Fibroblast of skin of scalp (primary cell): ENCODE measurements at regions not wholly inside any gene's neighbourhood (a gene's known extent, or its start where the extent isn't known, plus 50 kb on each side); places are given as distances from the start of the nearest gene placed in this dataset.

ENCODE experiments used
- DNase-seq: peaks from one replicate; pipeline ENCODE4 v3.0.0-alpha.2; 2013

GRCh38 chr9:115999498-115999897 is 154.1 kb upstream of the PAPPA start:
- peak; percentile 51 for DNase-seq

DNA sequence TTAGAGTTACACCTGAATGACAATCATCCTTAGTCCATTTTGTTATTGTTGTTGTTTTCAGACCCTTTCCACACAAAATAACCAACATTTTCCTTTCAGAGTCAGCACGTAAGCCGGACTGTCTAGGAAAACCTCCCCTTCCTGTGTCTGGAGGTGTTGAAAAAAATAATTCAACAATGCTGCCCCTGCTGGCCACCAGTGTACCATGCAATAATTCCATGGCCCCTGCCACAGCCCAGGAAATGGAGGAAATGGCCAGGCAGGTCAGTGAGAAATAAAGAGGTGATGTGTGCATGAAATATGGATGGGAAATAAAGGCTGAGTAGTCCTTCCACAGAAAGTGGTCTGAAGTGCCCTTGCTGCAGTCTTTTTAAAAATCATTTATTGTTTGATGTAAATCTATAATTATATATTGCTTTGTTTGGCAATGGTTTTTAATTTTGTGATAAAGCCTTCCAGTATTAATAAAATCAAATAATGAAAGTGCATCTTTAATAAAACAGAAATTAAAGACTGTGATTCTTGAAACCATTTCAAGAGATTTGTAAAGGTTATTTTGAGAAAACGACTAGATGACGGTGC is 152.8 kb upstream of the PAPPA start:
- DNase-seq = no peak

DNA sequence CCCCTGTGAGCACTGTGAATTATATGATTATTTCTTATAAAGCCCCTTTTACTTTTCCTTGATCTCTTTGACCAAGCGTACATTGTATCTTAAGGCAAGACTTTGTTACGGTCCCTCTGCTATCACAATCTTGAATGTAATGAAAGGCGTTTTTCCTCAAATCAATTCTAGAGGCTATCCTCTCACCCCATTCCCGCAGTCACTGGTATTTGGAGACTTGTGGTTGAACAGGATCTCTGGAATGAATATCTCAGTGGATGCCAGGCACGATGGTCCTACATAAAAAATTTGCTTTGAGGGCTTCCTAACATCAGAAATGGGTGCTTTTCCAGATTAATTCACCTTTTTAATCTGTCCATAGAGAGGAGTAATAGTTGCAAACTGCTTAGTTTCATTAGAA is 151.4 kb upstream of the PAPPA start:
- peak; percentile 40 for DNase-seq

DNA sequence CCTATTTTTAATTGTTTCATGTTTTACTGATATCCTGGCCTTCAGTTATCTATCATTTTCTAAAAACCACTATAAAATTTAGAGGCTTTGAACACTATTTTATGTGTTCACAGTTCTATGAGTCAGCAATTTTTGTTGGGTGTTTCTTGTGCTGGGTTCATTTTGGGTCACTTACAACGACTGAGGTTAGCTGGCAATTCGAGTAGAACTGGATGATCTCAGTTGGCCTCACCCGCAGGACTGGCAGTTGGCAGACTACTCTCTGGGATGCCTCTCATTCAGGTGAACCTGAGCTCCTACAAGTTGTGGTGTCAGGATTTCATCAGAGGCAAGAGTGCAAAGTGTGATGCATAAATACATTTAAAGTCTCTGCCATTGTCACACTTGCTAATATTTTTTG is 151.0 kb upstream of the PAPPA start:
- peak; percentile 27 for DNase-seq

GRCh38 chr9:116003397-116003796 is 150.2 kb upstream of the PAPPA start:
- no peak for DNase-seq

DNA sequence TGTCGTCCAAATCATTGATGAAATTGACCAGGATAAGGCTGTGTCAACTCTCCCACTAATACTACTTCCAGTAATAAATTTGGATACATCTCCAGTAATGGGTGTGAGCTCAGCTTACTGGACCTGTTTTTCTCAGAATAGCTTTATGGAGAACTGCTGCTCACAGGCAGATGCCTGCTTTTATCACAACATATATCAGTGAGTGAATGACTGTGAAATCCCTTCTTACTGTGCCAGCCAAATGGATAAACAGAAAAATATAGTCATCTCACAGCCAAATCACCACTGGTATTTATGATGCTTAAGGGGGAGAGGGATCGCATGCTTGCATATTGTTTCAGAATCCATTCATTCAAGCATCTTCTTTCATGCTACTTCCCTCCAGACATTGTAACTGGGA is 148.4 kb upstream of the PAPPA start:
- DNase-seq = no peak

GRCh38 chr9:116007824-116008223 is 145.8 kb upstream of the PAPPA start:
- DNase-seq = no peak

DNA sequence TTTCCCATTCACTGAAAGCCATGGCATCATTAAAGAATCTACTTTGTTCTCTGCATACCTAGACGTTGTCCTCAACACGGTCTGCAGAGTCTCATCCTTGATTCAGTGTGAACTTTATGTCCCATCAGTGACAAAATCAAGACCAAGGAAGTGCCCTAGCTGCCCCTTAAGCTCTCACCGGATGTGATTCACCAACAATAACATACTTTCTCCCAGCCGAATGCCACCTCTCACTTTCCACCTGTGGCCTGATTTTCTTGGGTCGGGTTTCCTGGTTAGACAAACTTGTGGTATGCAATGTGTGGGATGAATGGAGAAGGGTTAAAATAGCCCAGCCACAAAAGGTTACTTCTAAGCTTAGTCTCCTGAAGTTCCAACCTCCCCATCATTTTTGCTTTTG is 145.3 kb upstream of the PAPPA start:
- DNase-seq = no peak

- no peak for DNase-seq
Observed at GRCh38 chr9:116009420-116009819, 144.2 kb upstream of the PAPPA start.

DNA sequence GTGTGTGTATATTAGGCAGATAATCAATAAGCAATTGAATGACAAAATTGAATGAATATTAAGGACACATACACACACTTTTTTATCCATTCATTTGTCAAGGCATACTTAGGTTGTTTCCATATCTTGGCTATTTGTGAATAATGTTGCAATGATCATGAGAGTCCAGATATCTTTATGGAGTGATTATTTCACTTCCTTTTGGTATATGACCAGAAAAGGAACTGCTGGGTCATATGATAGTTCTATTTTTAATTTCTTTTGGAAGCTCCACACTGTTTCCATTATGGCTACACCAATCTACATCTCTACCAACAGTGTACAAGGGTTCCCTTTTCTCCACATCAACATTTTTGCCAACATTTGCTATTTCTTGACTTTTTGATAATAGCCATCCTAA is 137.7 kb upstream of the PAPPA start:
- DNase-seq = no peak

- peak; percentile 27 for DNase-seq
Observed at GRCh38 chr9:116020146-116020545, 133.4 kb upstream of the PAPPA start.

GRCh38 chr9:116020801-116021200 is 132.8 kb upstream of the PAPPA start:
- no peak for DNase-seq

DNA sequence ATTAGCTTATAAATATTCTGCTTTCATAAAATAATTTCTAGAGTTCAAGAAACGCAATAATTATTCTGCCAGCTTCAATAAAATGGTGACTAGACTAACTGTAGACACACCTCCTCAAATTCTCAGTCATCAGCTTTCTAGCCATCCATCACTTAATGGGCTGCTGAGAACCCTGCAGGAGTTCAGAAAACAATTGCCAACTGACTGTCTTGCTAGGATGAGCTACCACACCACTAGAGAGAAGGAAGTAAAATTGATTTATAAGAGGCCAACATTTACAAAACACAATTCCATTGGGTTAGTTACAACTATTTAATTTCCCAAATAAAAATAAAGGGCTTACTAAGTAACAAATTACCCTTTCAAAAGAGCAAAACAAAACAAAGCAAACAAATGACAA is 126.5 kb upstream of the PAPPA start:
- DNase-seq = peak; percentile 71

- DNase-seq = peak; percentile 93
Observed at GRCh38 chr9:116027511-116027910, 126.1 kb upstream of the PAPPA start.

- peak; percentile 61 for DNase-seq
Observed at GRCh38 chr9:116027951-116028350, 125.6 kb upstream of the PAPPA start.

DNA sequence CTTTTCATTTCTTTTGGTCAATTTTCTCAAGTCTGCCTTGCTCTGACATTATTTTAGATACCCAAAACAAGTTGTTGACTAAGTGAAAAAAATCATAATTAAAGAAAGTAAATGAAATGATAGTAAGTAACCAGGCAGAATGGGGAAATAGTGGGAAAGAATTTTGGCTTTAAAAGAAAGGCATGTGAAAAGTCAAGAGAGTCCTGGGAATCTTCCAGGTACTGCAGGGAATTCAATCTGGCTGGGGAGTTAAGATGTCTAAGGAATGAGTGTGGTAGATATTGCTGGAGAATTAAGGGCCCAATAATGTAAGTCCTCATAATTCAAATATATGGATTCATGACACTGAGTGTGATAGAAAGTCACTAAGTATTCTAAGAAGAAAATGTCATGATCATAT is 123.1 kb upstream of the PAPPA start:
- peak; percentile 47 for DNase-seq

- DNase-seq = no peak
Observed at GRCh38 chr9:116032683-116033440, 120.7 kb upstream of the PAPPA start.

DNA sequence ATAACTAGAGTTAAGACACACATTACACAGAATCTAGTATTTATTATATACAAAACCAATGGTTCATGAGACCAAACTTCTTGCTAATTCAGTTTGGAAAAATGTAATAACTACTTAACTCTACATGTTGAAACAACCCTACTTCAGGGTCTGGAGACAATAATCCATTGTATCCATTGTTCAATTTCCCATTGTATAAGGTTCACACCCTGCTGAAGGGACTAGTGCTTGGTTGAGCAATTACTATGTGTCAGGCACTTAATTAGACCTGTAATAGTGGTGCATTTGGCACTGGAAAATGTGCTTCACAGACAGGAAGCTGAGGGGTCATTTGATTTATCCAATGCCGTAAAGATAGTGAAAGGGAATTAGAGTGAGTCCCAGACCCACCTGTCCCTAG is 114.3 kb upstream of the PAPPA start:
- no peak for DNase-seq

- DNase-seq = no peak
Observed at GRCh38 chr9:116039893-116040292, 113.7 kb upstream of the PAPPA start.

DNA sequence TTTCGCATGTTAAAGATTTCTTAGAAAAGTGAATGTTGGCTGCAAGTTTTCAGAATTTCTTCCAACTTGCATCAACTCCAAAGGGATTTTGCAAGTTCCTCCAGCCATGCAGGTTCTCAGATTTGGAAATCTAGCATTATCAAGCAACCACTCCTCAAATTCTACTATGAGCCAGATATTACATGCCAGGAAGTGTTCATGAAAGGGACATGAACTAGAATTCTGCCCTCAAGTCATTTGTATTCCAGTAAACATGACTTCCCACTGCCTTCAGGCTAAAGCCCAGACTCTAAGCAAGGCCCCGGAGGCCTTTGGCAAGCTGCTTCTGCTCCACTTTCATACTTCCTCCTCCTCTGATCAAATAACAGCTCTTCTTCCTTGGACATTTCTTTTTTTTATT is 111.3 kb upstream of the PAPPA start:
- no peak for DNase-seq

GRCh38 chr9:116045083-116045482 is 108.5 kb upstream of the PAPPA start:
- DNase-seq = no peak

DNA sequence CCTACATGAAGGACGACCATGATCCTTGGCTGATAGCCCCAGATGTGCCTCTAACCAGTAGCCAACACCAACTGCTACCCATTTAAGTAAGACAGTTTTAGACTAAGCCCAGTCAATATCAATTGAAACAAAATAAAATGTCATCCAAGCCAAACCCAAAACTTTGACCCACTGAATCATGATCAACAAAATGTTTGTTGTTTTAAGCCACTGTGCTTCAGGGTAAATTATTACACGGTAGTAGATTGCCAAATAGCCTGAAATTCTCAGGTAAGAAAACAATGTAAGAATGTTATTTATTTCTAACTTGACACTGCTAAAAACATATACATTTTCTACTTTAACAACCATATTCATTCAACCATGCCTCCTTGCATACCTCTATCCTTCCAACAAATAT is 105.5 kb upstream of the PAPPA start:
- DNase-seq = no peak

- peak; percentile 66 for DNase-seq
Observed at GRCh38 chr9:116049456-116049855, 104.1 kb upstream of the PAPPA start.

GRCh38 chr9:116051528-116051927 is 102.1 kb upstream of the PAPPA start:
- DNase-seq = no peak

DNA sequence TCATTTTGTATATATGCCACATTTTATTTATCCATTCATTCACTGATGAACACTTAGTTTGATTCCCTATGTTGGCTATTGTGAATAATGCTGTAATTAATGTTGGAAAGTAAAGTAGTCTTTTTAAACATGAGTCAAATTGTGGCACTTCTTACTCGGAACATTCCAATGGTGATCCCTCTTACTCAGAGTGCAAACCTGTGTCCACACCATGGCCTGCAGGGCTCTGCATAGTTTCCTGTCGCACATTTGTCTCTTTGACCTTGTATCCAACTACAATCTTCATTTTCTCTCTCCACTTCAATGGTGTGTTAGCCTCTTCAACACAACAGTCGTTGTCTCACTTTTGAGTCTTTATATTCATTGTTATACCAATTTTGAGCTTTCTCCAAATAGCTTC is 98.1 kb upstream of the PAPPA start:
- DNase-seq = no peak
